Smooth muscle cell (in vitro differentiated cells): ENCODE measurements at regions not wholly inside any gene's neighbourhood (a gene's known extent, or its start where the extent isn't known, plus 50 kb on each side); places are given as distances from the start of the nearest gene placed in this dataset.

Source experiments
- DNase-seq: peaks from one replicate; lab custom pipeline; 2025; ENCODE audit not compliant: unreplicated experiment; lab: John Stamatoyannopoulos, UW
- H2AFZ ChIP-seq: fragments of 200-600 bp; sonication (generic); 2 replicates; pipeline ENCODE4 v1.6.0; 2016; ENCODE audit warnings: antibody characterized with exemption, low read depth, mild to moderate bottlenecking
- H3F3A ChIP-seq: fragments of 200-600 bp; sonication (generic); 2 replicates; pipeline ENCODE4 v1.6.0; 2017; ENCODE audit warnings: antibody characterized with exemption, low read depth
- H3K27ac ChIP-seq: fragments of 200-600 bp; sonication (generic); 2 replicates; pipeline ENCODE4 v1.5.1; 2016; ENCODE audit warnings: low read depth, mild to moderate bottlenecking
- H3K27me3 ChIP-seq: fragments of 200-600 bp; sonication (generic); 2 replicates; pipeline ENCODE4 v1.6.1; 2016; ENCODE audit warnings: low read depth, mild to moderate bottlenecking
- H3K36me3 ChIP-seq: fragments of 200-600 bp; sonication (generic); 2 replicates; pipeline ENCODE4 v1.5.1; 2016; ENCODE audit warnings: low read depth
- H3K4me1 ChIP-seq: fragments of 200-600 bp; sonication (generic); 2 replicates; pipeline ENCODE4 v1.5.1; 2016; ENCODE audit warnings: low read depth
- H3K4me2 ChIP-seq: fragments of 200-600 bp; sonication (generic); 2 replicates; pipeline ENCODE4 v1.6.0; 2016; ENCODE audit warnings: mild to moderate bottlenecking
- H3K4me3 ChIP-seq: fragments of 200-600 bp; sonication (generic); 2 replicates; pipeline ENCODE4 v1.5.1; 2016; ENCODE audit warnings: mild to moderate bottlenecking
- H3K79me2 ChIP-seq: fragments of 200-600 bp; sonication (generic); 2 replicates; pipeline ENCODE4 v1.6.0; 2016; ENCODE audit warnings: low read depth, mild to moderate bottlenecking
- H3K9ac ChIP-seq: fragments of 200-600 bp; sonication (generic); 2 replicates; pipeline ENCODE4 v1.6.0; 2016; ENCODE audit warnings: low read depth
- H3K9me3 ChIP-seq: fragments of 200-600 bp; sonication (generic); replicated peaks from 2 replicates; pipeline ENCODE4 v1.5.1; 2016; ENCODE audit warnings: low read depth
- H4K20me1 ChIP-seq: fragments of 200-600 bp; sonication (generic); 2 replicates; pipeline ENCODE4 v1.6.0; 2016; ENCODE audit warnings: low read depth
- WGBS: methylation state at CpG from one replicate; pipeline ENCODE4 v1.1.7; 2016; ENCODE audit warnings: low lambda C conversion rate; 5-methylcytosine and 5-hydroxymethylcytosine counted together
- TF ChIP-seq, protein P1 (sequence below): fragments of 200-600 bp; sonication (generic); IDR thresholded peaks from 2 replicates; pipeline ENCODE4 v1.5.1; 2017; ENCODE audit warnings: borderline replicate concordance, mild to moderate bottlenecking, antibody characterized with exemption; ENCODE audit not compliant: insufficient read depth, poor library complexity, severe bottlenecking

DNA sequence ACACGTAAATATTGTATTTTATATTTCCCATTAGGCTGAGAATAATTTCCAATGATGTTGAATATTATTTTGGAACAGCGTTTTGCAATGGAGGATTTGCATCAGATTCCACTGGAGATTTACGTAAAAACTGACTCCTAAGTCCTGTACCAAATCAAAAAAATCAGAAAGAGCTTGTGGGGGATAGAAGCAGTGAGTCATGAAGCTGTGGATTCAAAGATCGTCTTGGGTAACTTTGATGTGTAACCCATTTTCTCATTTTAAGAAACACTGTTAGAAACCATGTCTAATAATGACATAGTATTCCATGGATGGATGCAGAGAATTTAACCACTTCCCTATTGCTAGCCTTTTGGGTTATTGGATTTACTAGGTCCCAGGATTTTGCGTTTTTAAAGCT lies 158.6 kb downstream of the INHBA start:
- 45% methylated on average over 5 of the region's 5 CpGs for WGBS
- peak overlapping the region; percentile 75 for H2AFZ ChIP-seq
- no peaks in the 10 kb centered on the region for H4K20me1 ChIP-seq
- H3K27me3 ChIP-seq: no peaks in the 10 kb centered on the region
- H3K4me3 ChIP-seq: no peak overlapping the region
- TF ChIP-seq, protein P1, sequence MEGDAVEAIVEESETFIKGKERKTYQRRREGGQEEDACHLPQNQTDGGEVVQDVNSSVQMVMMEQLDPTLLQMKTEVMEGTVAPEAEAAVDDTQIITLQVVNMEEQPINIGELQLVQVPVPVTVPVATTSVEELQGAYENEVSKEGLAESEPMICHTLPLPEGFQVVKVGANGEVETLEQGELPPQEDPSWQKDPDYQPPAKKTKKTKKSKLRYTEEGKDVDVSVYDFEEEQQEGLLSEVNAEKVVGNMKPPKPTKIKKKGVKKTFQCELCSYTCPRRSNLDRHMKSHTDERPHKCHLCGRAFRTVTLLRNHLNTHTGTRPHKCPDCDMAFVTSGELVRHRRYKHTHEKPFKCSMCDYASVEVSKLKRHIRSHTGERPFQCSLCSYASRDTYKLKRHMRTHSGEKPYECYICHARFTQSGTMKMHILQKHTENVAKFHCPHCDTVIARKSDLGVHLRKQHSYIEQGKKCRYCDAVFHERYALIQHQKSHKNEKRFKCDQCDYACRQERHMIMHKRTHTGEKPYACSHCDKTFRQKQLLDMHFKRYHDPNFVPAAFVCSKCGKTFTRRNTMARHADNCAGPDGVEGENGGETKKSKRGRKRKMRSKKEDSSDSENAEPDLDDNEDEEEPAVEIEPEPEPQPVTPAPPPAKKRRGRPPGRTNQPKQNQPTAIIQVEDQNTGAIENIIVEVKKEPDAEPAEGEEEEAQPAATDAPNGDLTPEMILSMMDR: no peak
- H3F3A ChIP-seq: no peaks in the 10 kb centered on the region
- DNase-seq: no peak
- no peaks in the 10 kb centered on the region for H3K9me3 ChIP-seq
- no peaks in the 10 kb centered on the region for H3K36me3 ChIP-seq
- peak overlapping the region; percentile 62 for H3K4me2 ChIP-seq
- H3K9ac ChIP-seq: no peak overlapping the region
- peaks cover 15% of the 10 kb centered on the region for H3K4me1 ChIP-seq
- no peaks in the 10 kb centered on the region for H3K79me2 ChIP-seq
- H3K27ac ChIP-seq: peak overlapping the region; percentile 60

DNA sequence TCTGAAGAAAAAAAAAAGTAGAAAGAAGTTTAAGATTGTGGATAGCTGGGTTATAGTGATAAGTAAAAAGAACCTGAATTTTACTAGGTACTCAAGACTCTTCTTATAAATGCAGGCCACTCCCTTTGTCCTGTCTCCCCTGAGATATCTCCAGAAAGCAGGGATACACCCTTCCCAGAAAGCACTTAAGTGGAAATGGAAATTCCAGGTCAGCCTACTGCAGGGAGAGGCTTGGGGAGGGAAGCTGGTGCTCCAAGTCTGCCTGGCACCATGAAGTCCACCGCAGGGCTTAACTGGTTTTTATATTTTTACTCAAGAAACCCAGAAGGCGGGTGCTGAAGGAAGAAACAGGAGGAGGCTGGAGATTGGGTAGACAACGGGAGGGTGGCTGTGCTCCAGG lies 162.3 kb downstream of the INHBA start:
- Histone ChIP-seq H3K9me3 (no peaks in the 10 kb centered on the region), H3K4me1 (peaks cover 15% of the 10 kb centered on the region), H3K4me2 (no peak overlapping the region), H3K9ac (no peak overlapping the region), H3F3A (no peaks in the 10 kb centered on the region), H3K27me3 (no peaks in the 10 kb centered on the region), H3K27ac (no peak overlapping the region), H3K4me3 (no peak overlapping the region), H4K20me1 (no peaks in the 10 kb centered on the region), H2AFZ (no peak overlapping the region), H3K36me3 (no peaks in the 10 kb centered on the region), H3K79me2 (no peaks in the 10 kb centered on the region)
- TF ChIP-seq, protein P1: no peak
- no peak for DNase-seq
- WGBS: 83% methylated on average over 3 of the region's 3 CpGs

DNA sequence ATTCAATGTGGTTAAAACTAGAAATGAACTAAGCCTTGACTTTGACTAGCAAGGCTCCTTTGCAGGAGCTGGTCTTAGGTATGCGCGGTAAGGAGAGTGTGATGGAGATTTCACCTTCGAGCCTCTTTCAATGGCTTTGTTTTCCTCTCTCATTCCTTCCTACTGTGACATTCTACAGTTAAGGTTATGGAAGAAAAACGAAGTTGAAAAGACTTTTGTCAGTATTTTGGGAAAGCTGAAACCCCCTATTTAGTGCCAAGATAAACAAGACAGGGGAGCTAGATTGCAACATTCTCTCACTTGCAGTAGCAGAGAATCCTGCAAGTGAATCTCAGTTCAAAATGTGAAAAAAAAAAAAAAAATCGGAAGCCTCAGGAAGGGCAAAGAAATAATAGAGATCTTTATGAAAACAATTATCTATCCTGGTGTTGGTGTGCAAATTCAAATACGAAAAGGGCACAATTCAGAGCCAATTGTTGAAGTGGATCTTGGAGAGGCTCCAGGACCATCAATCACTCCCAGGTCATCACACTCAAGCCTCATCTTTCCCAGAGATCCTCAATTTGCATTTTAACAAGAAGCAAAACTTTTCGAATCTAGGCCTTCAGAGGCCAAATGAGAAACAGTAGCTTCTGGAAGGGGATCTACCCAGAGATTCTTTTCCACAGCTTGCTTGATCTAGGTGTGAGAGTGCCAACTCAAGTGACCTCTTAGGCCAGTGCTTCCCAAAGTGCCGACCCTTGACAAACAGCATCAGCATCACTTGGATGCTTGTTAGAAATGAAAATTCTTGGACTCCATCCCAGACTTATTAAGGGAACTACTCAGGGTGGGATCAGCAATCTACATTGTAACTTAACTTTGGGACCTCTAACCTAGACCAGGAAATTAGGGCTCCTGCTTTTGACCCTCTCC lies 163.8 kb downstream of the INHBA start:
- H3K36me3 ChIP-seq: no peaks in the 10 kb centered on the region
- H3K4me3 ChIP-seq: no peak overlapping the region
- no peaks in the 10 kb centered on the region for H3K27me3 ChIP-seq
- peaks cover 4% of the 10 kb centered on the region for H3K4me1 ChIP-seq
- no peak overlapping the region for H3K9ac ChIP-seq
- H3K79me2 ChIP-seq: no peaks in the 10 kb centered on the region
- H3K27ac ChIP-seq: no peak overlapping the region
- TF ChIP-seq, protein P1: no peak
- no peak overlapping the region for H2AFZ ChIP-seq
- H3K4me2 ChIP-seq: no peak overlapping the region
- 61% methylated on average over 8 of the region's 8 CpGs for WGBS
- no peaks in the 10 kb centered on the region for H3F3A ChIP-seq
- H3K9me3 ChIP-seq: no peaks in the 10 kb centered on the region
- DNase-seq: no peak
- H4K20me1 ChIP-seq: no peaks in the 10 kb centered on the region
